ENCODE measurements at regions not wholly inside any gene's neighbourhood (a gene's known extent, or its start where the extent isn't known, plus 50 kb on each side); places are given as distances from the start of the nearest gene placed in this dataset.
"Not testable (repeated sequence)": the region's sequence is repeated elsewhere in the genome, so short reads cannot be mapped to it uniquely, and the experiment has no call there.

DNA sequence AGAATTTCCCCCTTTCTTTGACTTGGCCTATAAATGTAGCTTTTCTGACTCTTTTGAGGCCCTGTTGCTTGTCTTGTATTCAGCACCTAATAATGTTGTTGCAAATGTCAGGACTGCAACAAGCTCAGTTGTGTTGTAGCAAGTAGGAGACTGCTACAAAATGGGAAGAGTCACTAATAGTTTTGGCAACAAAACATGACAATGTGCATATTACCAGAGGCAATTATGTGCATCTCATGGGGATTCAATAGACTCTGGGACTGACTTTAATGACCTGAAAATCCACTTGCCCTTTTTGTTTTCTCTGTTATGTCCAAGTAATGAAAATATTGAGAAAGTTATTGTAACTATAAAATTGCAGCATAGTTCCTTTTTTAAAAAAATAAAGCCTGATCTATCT, 368.4 kb downstream of the OSTF1 start:
- ATAC-seq (ENCODE audit: poor library complexity), result no peak
- CTCF ChIA-PET, result no interaction called here
- intact Hi-C loops (cut with DNase I, micrococcal nuclease), result no loop called here
- H3K4me1 Mint-ChIP-seq (ENCODE audit: low read depth), result no peaks in the 10 kb centered on the region
- POLR2A ChIA-PET, result no interaction called here
- Histone ChIP-seq H3K4me3 (ENCODE audit: low read length) (no peak overlapping the region), H3K9me3 (ENCODE audit: control insufficient read depth in 1 of 2, insufficient read depth in 1 of 2, low read length in 2 of 2) (no peaks in the 10 kb centered on the region), H3K27me3 (ENCODE audit: control insufficient read depth in 1 of 2, insufficient read depth in 2 of 2, low read length in 2 of 2) (no peaks in the 10 kb centered on the region), H3K27ac (ENCODE audit: low read depth in 1 of 2, low read length in 2 of 2) (no peak overlapping the region), H3K36me3 (ENCODE audit: insufficient read depth, low read length) (no peaks in the 10 kb centered on the region), H3K4me1 (ENCODE audit: insufficient read depth, low read length) (no peaks in the 10 kb centered on the region)
- peaks cover 6% of the 10 kb centered on the region for H3K27me3 Mint-ChIP-seq
- H3K36me3 Mint-ChIP-seq (ENCODE audit: low read depth), result no peaks in the 10 kb centered on the region
- H3K4me3 Mint-ChIP-seq, result no peak overlapping the region
- H3K27ac Mint-ChIP-seq, result no peak overlapping the region
- TF ChIP-seq, protein P1, sequence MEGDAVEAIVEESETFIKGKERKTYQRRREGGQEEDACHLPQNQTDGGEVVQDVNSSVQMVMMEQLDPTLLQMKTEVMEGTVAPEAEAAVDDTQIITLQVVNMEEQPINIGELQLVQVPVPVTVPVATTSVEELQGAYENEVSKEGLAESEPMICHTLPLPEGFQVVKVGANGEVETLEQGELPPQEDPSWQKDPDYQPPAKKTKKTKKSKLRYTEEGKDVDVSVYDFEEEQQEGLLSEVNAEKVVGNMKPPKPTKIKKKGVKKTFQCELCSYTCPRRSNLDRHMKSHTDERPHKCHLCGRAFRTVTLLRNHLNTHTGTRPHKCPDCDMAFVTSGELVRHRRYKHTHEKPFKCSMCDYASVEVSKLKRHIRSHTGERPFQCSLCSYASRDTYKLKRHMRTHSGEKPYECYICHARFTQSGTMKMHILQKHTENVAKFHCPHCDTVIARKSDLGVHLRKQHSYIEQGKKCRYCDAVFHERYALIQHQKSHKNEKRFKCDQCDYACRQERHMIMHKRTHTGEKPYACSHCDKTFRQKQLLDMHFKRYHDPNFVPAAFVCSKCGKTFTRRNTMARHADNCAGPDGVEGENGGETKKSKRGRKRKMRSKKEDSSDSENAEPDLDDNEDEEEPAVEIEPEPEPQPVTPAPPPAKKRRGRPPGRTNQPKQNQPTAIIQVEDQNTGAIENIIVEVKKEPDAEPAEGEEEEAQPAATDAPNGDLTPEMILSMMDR (IDR thresholded peaks at IDR 0.05), result no peak
- H3K9me3 Mint-ChIP-seq, result no peaks in the 10 kb centered on the region
- DNase-seq, result no peak

DNA sequence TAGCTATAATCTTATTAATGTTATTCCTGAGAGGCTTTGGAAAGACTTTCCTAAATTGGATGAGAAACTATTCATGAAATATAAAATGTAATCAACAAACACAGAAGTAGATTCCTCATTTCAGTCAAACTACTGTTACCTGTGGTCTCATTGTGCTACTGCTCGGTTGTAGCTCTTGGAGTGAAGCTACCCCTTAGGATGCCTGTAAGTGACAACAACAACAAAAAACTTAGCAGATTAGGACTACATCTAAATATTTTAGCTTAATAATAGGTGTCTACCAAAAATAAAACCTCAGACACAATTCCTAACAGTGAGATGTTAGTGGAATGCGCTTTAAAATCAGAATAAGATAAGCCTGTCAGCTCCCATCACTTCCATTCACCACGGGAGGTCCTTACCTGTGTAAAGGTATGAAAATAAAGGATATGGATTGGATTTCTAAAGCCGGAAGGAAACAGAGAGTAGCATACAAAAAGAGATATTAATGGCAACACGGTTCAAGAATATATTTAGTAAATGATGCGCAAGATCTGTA, 369.2 kb downstream of the OSTF1 start:
- TF ChIP-seq, protein P1 (IDR thresholded peaks at IDR 0.05), result no peak
- H3K9me3 ChIP-seq (ENCODE audit: control insufficient read depth in 1 of 2, insufficient read depth in 1 of 2, low read length in 2 of 2), result no peaks in the 10 kb centered on the region
- ATAC-seq (ENCODE audit: poor library complexity), result no peak
- H3K27ac ChIP-seq (ENCODE audit: low read depth in 1 of 2, low read length in 2 of 2), result no peak overlapping the region
- no peak overlapping the region for H3K4me3 ChIP-seq (ENCODE audit: low read length)
- H3K27me3 ChIP-seq (ENCODE audit: control insufficient read depth in 1 of 2, insufficient read depth in 2 of 2, low read length in 2 of 2), result no peaks in the 10 kb centered on the region
- Mint-ChIP-seq H3K27ac (no peak overlapping the region), H3K36me3 (ENCODE audit: low read depth) (no peaks in the 10 kb centered on the region), H3K4me3 (no peak overlapping the region), H3K9me3 (no peaks in the 10 kb centered on the region), H3K4me1 (ENCODE audit: low read depth) (no peaks in the 10 kb centered on the region), H3K27me3 (peaks cover 2% of the 10 kb centered on the region)
- no peaks in the 10 kb centered on the region for H3K36me3 ChIP-seq (ENCODE audit: insufficient read depth, low read length)
- POLR2A ChIA-PET, result no interaction called here
- intact Hi-C loops (cut with DNase I, micrococcal nuclease), result no loop called here
- H3K4me1 ChIP-seq (ENCODE audit: insufficient read depth, low read length), result no peaks in the 10 kb centered on the region
- CTCF ChIA-PET, result no interaction called here
- no peak for DNase-seq

DNA sequence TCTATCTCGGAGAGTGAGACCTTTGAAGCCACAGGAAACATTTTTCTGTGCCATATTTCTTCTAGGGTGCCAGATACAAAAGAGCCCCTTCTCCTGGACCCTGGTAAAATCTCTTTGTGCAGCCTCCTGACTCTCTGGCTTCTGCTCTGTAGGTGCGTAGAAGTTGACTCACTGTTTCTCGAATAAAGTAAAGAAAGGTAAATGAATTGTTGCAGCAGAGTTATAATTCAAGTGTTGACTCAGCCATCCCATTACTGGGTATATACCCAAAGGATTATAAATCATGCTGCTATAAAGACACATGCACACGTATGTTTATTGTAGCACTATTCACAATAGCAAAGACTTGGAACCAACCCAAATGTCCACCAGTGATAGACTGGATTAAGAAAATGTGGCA, 371.0 kb downstream of the OSTF1 start:
- H3K4me1 ChIP-seq (ENCODE audit: insufficient read depth, low read length); H3K36me3 Mint-ChIP-seq (ENCODE audit: low read depth); POLR2A ChIA-PET; CTCF ChIA-PET; H3K27ac Mint-ChIP-seq; DNase-seq; H3K27me3 ChIP-seq (ENCODE audit: control insufficient read depth in 1 of 2, insufficient read depth in 2 of 2, low read length in 2 of 2); H3K4me3 ChIP-seq (ENCODE audit: low read length); ATAC-seq (ENCODE audit: poor library complexity); H3K9me3 Mint-ChIP-seq; H3K27ac ChIP-seq (ENCODE audit: low read depth in 1 of 2, low read length in 2 of 2); H3K4me3 Mint-ChIP-seq; intact Hi-C loops (cut with DNase I, micrococcal nuclease); H3K36me3 ChIP-seq (ENCODE audit: insufficient read depth, low read length); H3K27me3 Mint-ChIP-seq; H3K4me1 Mint-ChIP-seq (ENCODE audit: low read depth); H3K9me3 ChIP-seq (ENCODE audit: control insufficient read depth in 1 of 2, insufficient read depth in 1 of 2, low read length in 2 of 2): not testable (repeated sequence)

DNA sequence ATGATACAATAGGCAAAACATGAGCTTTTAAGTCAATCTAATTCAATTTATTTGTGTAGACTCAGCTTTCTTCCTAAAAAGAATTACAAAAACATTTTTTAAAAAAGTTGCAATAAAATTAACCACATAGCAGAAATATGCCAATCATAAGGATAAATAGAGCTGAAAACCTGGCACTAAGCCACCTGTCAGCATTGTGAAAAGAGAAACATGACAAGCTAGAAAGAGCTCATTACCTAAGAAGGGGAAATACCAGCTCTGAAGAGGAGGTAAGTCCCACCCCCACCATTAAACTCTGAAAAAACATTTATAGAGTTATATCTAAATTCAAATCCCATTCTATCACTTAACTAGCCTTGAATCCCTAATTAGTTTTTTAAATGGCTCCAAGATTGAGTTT, 372.9 kb downstream of the OSTF1 start:
- no peaks in the 10 kb centered on the region for H3K36me3 ChIP-seq (ENCODE audit: insufficient read depth, low read length)
- TF ChIP-seq, protein P1 (IDR thresholded peaks at IDR 0.05), result no peak
- Mint-ChIP-seq H3K36me3 (ENCODE audit: low read depth) (no peaks in the 10 kb centered on the region), H3K4me1 (ENCODE audit: low read depth) (no peaks in the 10 kb centered on the region), H3K9me3 (no peaks in the 10 kb centered on the region), H3K4me3 (no peak overlapping the region), H3K27me3 (no peaks in the 10 kb centered on the region), H3K27ac (no peak overlapping the region)
- ChIA-PET CTCF (interaction anchor here (0.7 to 0.8 kb wide), 2 partner anchors 26 to 158 kb away, joined by 3 to 4 read pairs; no protein-coding TSS in a partner anchor), POLR2A (no interaction called here)
- H3K27ac ChIP-seq (ENCODE audit: low read depth in 1 of 2, low read length in 2 of 2), result no peak overlapping the region
- intact Hi-C loops (cut with DNase I, micrococcal nuclease), result no loop called here
- no peaks in the 10 kb centered on the region for H3K4me1 ChIP-seq (ENCODE audit: insufficient read depth, low read length)
- DNase-seq (no peak), ATAC-seq (ENCODE audit: poor library complexity) (no peak)
- H3K27me3 ChIP-seq (ENCODE audit: control insufficient read depth in 1 of 2, insufficient read depth in 2 of 2, low read length in 2 of 2), result no peaks in the 10 kb centered on the region
- H3K9me3 ChIP-seq (ENCODE audit: control insufficient read depth in 1 of 2, insufficient read depth in 1 of 2, low read length in 2 of 2), result no peaks in the 10 kb centered on the region
- H3K4me3 ChIP-seq (ENCODE audit: low read length), result no peak overlapping the region

Measured in CD4-positive, alpha-beta T cell (primary cell).